ENCODE measurements at regions not wholly inside any gene's neighbourhood (a gene's known extent, or its start where the extent isn't known, plus 50 kb on each side); places are given as distances from the start of the nearest gene placed in this dataset.
"Not testable (repeated sequence)": the region's sequence is repeated elsewhere in the genome, so short reads cannot be mapped to it uniquely, and the experiment has no call there.

GRCh38 chr13:50366488-50367174 is 351.4 kb downstream of the KCNRG start:
- DNase-seq, result peak; percentile 93

GRCh38 chr13:50369646-50370045 is 354.4 kb downstream of the KCNRG start:
- no peak for DNase-seq

GRCh38 chr13:50370303-50370950 is 355.2 kb downstream of the KCNRG start:
- DNase-seq, result peak; percentile 48

- DNase-seq, result no peak
Measured at GRCh38 chr13:50374517-50374916, 359.3 kb downstream of the KCNRG start.

GRCh38 chr13:50375792-50376191 is 360.5 kb downstream of the KCNRG start:
- DNase-seq, result no peak

- no peak for DNase-seq
Measured at GRCh38 chr13:50376895-50377575, 361.8 kb downstream of the KCNRG start.

GRCh38 chr13:50377726-50378270 is 362.6 kb downstream of the KCNRG start:
- DNase-seq, result no peak

GRCh38 chr13:50378509-50379044 is 363.3 kb downstream of the KCNRG start:
- DNase-seq, result no peak

GRCh38 chr13:50379584-50379983 is 364.3 kb downstream of the KCNRG start:
- DNase-seq, result no peak

- no peak for DNase-seq
Measured at GRCh38 chr13:50380905-50381304, 365.7 kb downstream of the KCNRG start.

- DNase-seq, result no peak
Measured at GRCh38 chr13:50382511-50382910, 367.3 kb downstream of the KCNRG start.

- no peak for DNase-seq
Measured at GRCh38 chr13:50382951-50383350, 367.7 kb downstream of the KCNRG start.

- no peak for DNase-seq
Measured at GRCh38 chr13:50384724-50385123, 369.5 kb downstream of the KCNRG start.

- no peak for DNase-seq
Measured at GRCh38 chr13:50386541-50387050, 371.4 kb downstream of the KCNRG start.

GRCh38 chr13:50387051-50387581 is 371.9 kb downstream of the KCNRG start:
- peak; percentile 8 for DNase-seq

- no peak for DNase-seq
Measured at GRCh38 chr13:50388481-50388880, 373.2 kb downstream of the KCNRG start.

- DNase-seq, result no peak
Measured at GRCh38 chr13:50389726-50390125, 374.5 kb downstream of the KCNRG start.

- no peak for DNase-seq
Measured at GRCh38 chr13:50390503-50391248, 375.4 kb downstream of the KCNRG start.

- DNase-seq, result no peak
Measured at GRCh38 chr13:50392977-50393376, 377.7 kb downstream of the KCNRG start.

- no peak for DNase-seq
Measured at GRCh38 chr13:50393628-50394027, 378.4 kb downstream of the KCNRG start.

- no peak for DNase-seq
Measured at GRCh38 chr13:50396001-50396400, 380.8 kb downstream of the KCNRG start.

- DNase-seq, result not testable (repeated sequence)
Measured at GRCh38 chr13:50396618-50397017, 381.4 kb downstream of the KCNRG start.
